ENCODE measurements at regions not wholly inside any gene's neighbourhood (a gene's known extent, or its start where the extent isn't known, plus 50 kb on each side); places are given as distances from the start of the nearest gene placed in this dataset.

- ATAC-seq (no peak), DNase-seq (ENCODE audit: low spot score) (no peak)
- peaks cover 22 to 35% of the 10 kb centered on the region in 2 donors for H3K27me3 Mint-ChIP-seq
- H3K4me3 Mint-ChIP-seq = no peak overlapping the region
- H3K9me3 Mint-ChIP-seq = no peaks in the 10 kb centered on the region
- H3K4me1 Mint-ChIP-seq (ENCODE audit: low read depth in 2 of 2) = no peaks in the 10 kb centered on the region
- no peak overlapping the region for H3K27ac Mint-ChIP-seq
- no peaks in the 10 kb centered on the region for H3K36me3 Mint-ChIP-seq
Observed at GRCh38 chr16:49972961-49973360, 52.1 kb upstream of the CNEP1R1 start.
